ENCODE measurements at regions not wholly inside any gene's neighbourhood (a gene's known extent, or its start where the extent isn't known, plus 50 kb on each side); places are given as distances from the start of the nearest gene placed in this dataset.
A peak's percentile ranks its signal among the peaks of the same experiment; 100 is the strongest.

GRCh38 chr4:83679254-83679653, 143.3 kb downstream of the GPAT3 start:
- H3K4me2 ChIP-seq (ENCODE audit: insufficient read depth, low read length): peak overlapping the region; percentile 10; the same call in 1 of the 2 replicates
- DNase-seq (ENCODE audit: extremely low read depth in 1 of 4, low spot score in 3 of 4): no peak
- no peaks in the 10 kb centered on the region for H4K20me1 ChIP-seq (replicated peaks; ENCODE audit: control insufficient read depth, insufficient read depth, low read length)
- peaks cover 0 to 3% of the 10 kb centered on the region in 2 experiments; a peak in 1 of 5 replicates for H3K27me3 ChIP-seq (ENCODE audit: control insufficient read depth in 2 of 2, insufficient read depth in 2 of 2, low read length in 2 of 2)
- H3K4me1 ChIP-seq (replicated peaks in 1 of 2; ENCODE audit: control insufficient read depth in 2 of 2, insufficient read depth in 2 of 2, low read length in 2 of 2): no peaks in the 10 kb centered on the region; a peak in 2 of 5 replicates
- H2AFZ ChIP-seq (ENCODE audit: low read depth, low read length): peak overlapping the region; percentile 20; the same call in 1 of the 2 replicates
- TF ChIP-seq POLR2A (conservative IDR thresholded peaks at IDR 0.05) (no peak), TRIM24 (IDR thresholded peaks at IDR 0.05) (no peak), YY1 (IDR thresholded peaks at IDR 0.05; ENCODE audit: borderline replicate concordance in 1 of 3, control insufficient read depth in 1 of 3, extremely low read depth in 1 of 3, insufficient read depth in 3 of 3, insufficient read length in 1 of 3, insufficient replicate concordance in 2 of 3, low read depth in 1 of 3, low read length in 2 of 3) (no peak), CREB3L1 (IDR thresholded peaks at IDR 0.05; ENCODE audit: borderline replicate concordance, low read depth) (no peak), HMG20B (CRISPR knock-in tag; IDR thresholded peaks at IDR 0.05) (no peak), SIN3A (IDR thresholded peaks at IDR 0.05; ENCODE audit: borderline replicate concordance in 2 of 2, control insufficient read depth in 1 of 2, low read depth in 2 of 2, low read length in 2 of 2) (no peak), FOXJ2 (tag; IDR thresholded peaks at IDR 0.05) (0 out of 2 replicates have a peak, but pooled peaks have one; percentile 13), GTF2B (IDR thresholded peaks at IDR 0.05; ENCODE audit: extremely low read depth, insufficient read length) (no peak), SRSF7 (optimal IDR thresholded peaks at IDR 0.05; ENCODE audit: low read depth, low read length) (no peak), FOXA3 (CRISPR knock-in tag; conservative IDR thresholded peaks at IDR 0.05 in 1 of 2, IDR thresholded peaks at IDR 0.05 in 1 of 2) (peak in 1 of 2 experiments; percentile 53; a peak in 2 of 4 replicates)
- H3K4me3 ChIP-seq: no peak overlapping the region
- H3K27ac ChIP-seq (ENCODE audit: extremely low read depth, low read depth, low read length): peak overlapping the region; percentile 26; the same call in 1 of the 3 replicates
- intact Hi-C loops (cut with micrococcal nuclease): no loop called here
- ChIA-PET CTCF (ENCODE audit: low intra/inter-chr PET ratio) (no interaction called here), POLR2A (no interaction called here)
- H3K36me3 ChIP-seq (ENCODE audit: control insufficient read depth, insufficient read depth, low read length): no peaks in the 10 kb centered on the region
- no peaks in the 10 kb centered on the region for H3K9me3 ChIP-seq (replicated peaks; ENCODE audit: control insufficient read depth, insufficient read depth, low read depth, low read length)
- H3K9ac ChIP-seq (ENCODE audit: insufficient read depth in 1 of 2, low read depth in 2 of 2, low read length in 2 of 2): no peak overlapping the region
- no peak for ATAC-seq
- H3K79me2 ChIP-seq (ENCODE audit: control insufficient read depth, insufficient read depth, low read length): no peaks in the 10 kb centered on the region
- no peaks in the 10 kb centered on the region for H3K9me1 ChIP-seq (ENCODE audit: control insufficient read depth, insufficient read depth, low read length)
- 2% methylated on average over 3 of the region's 3 CpGs for WGBS (ENCODE audit: insufficient coverage, low coverage, missing lambda C conversion rate)
- no TSS peak for BruUV-seq (replicated peaks)
- in situ Hi-C loops (cut with MboI): no loop called here
- FAIRE-seq: peak; percentile 58

All from K562 (cell line).